ENCODE measurements at regions not wholly inside any gene's neighbourhood (a gene's known extent, or its start where the extent isn't known, plus 50 kb on each side); places are given as distances from the start of the nearest gene placed in this dataset.

DNA sequence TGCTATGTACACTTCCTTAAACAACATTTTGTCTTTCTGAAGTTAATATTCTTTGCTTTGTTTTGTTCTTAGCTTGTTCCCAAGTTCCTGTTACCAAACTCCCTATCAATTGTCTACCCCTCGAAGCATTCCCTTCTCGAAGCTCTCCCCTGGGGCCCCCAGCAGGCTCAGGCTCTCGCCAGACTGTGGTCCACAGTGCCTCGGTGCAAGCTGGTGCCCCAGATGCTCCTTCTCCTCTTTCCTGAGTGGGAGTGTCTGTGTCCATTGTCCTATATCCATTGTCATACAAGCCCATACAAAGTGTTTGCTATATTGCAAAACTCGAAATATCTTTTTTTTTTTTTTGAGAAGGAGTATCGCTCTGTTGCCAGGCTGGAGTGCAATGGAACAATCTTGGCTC lies 51.7 kb upstream of the RTL6 start:
- ChIA-PET POLR2A (no interaction called here), CTCF (no interaction called here), RAD21 (ENCODE audit: low non-redundant PET in 1 of 2, low total read pairs in 2 of 2, uncharacterized antibody in 2 of 2, unreplicated experiment in 2 of 2) (no interaction called here)
- Histone ChIP-seq H3K27ac (ENCODE audit: low read depth, low read length) (no peak overlapping the region), H2AFZ (ENCODE audit: low read depth, low read length, poor library complexity, severe bottlenecking) (no peak overlapping the region), H3K9ac (ENCODE audit: low read length) (no peak overlapping the region), H3K9me3 (ENCODE audit: control insufficient read depth in 1 of 2, insufficient read depth in 1 of 2, low read depth in 1 of 2, low read length in 2 of 2) (no peaks in the 10 kb centered on the region), H4K20me1 (ENCODE audit: insufficient read depth) (no peaks in the 10 kb centered on the region), H3K4me2 (ENCODE audit: low read length) (no peak overlapping the region), H3K36me3 (ENCODE audit: control insufficient read depth in 1 of 2, insufficient read depth in 2 of 2, low read length in 2 of 2) (no peaks in the 10 kb centered on the region), H3K9me2 (ENCODE audit: insufficient read depth) (no peaks in the 10 kb centered on the region), H3K4me1 (ENCODE audit: control insufficient read depth in 1 of 2, insufficient read depth in 2 of 2, low read length in 2 of 2) (no peaks in the 10 kb centered on the region), H3K4me3 (replicated peaks in 1 of 2; ENCODE audit: low read depth in 1 of 2, low read length in 2 of 2) (no peak overlapping the region), H3K27me3 (ENCODE audit: insufficient read depth, low read length) (peaks cover 5% of the 10 kb centered on the region; the same call in 1 of the 2 replicates), H3K79me2 (ENCODE audit: insufficient read depth, low read length) (no peaks in the 10 kb centered on the region)
- BruUV-seq (replicated peaks), result no TSS peak
- DNase-seq (ENCODE audit: low read depth, low spot score) (no peak), ATAC-seq (no peak)
- intact Hi-C loops (cut with micrococcal nuclease), result no loop called here
- TF ChIP-seq POLR2AphosphoS5 (IDR thresholded peaks at IDR 0.05; ENCODE audit: low read depth, low read length), result no peak
- TF ChIP-seq, protein P1, sequence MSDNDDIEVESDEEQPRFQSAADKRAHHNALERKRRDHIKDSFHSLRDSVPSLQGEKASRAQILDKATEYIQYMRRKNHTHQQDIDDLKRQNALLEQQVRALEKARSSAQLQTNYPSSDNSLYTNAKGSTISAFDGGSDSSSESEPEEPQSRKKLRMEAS (IDR thresholded peaks at IDR 0.05), result no peak
- TF ChIP-seq ELF1 (IDR thresholded peaks at IDR 0.05; ENCODE audit: borderline replicate concordance, low read depth), result no peak
- TF ChIP-seq, protein P2, sequence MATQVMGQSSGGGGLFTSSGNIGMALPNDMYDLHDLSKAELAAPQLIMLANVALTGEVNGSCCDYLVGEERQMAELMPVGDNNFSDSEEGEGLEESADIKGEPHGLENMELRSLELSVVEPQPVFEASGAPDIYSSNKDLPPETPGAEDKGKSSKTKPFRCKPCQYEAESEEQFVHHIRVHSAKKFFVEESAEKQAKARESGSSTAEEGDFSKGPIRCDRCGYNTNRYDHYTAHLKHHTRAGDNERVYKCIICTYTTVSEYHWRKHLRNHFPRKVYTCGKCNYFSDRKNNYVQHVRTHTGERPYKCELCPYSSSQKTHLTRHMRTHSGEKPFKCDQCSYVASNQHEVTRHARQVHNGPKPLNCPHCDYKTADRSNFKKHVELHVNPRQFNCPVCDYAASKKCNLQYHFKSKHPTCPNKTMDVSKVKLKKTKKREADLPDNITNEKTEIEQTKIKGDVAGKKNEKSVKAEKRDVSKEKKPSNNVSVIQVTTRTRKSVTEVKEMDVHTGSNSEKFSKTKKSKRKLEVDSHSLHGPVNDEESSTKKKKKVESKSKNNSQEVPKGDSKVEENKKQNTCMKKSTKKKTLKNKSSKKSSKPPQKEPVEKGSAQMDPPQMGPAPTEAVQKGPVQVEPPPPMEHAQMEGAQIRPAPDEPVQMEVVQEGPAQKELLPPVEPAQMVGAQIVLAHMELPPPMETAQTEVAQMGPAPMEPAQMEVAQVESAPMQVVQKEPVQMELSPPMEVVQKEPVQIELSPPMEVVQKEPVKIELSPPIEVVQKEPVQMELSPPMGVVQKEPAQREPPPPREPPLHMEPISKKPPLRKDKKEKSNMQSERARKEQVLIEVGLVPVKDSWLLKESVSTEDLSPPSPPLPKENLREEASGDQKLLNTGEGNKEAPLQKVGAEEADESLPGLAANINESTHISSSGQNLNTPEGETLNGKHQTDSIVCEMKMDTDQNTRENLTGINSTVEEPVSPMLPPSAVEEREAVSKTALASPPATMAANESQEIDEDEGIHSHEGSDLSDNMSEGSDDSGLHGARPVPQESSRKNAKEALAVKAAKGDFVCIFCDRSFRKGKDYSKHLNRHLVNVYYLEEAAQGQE (IDR thresholded peaks at IDR 0.05; ENCODE audit: low read depth), result no peak
- no peak for TF ChIP-seq FOSL1 (IDR thresholded peaks at IDR 0.05; ENCODE audit: low read depth)
- TF ChIP-seq CEBPB (IDR thresholded peaks at IDR 0.05; ENCODE audit: low read depth), result no peak

DNA sequence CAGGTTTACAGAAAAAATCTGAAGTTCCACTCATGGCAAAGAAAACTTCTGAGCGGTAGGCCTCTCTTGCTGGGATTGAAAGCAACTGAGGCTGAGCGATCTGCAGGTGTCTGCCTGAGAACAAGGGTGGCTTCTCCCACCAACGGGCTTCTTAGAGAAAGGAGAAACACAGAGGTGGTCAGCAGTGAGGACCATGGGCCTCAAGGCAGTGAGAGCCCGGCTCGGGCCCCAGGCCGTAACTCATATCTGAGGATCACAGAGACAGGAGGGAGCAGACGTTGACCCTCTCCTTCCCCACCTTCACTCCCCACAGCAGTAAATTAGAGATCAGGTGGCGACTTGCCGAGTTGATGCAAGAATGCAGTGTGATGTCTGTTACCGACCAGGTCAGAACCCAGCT lies 50.9 kb upstream of the RTL6 start:
- ChIA-PET RAD21 (ENCODE audit: low non-redundant PET in 1 of 2, low total read pairs in 2 of 2, uncharacterized antibody in 2 of 2, unreplicated experiment in 2 of 2) (no interaction called here), POLR2A (no interaction called here), CTCF (no interaction called here)
- ATAC-seq (no peak), DNase-seq (ENCODE audit: low read depth, low spot score) (no peak)
- intact Hi-C loops (cut with micrococcal nuclease), result no loop called here
- no TSS peak for BruUV-seq (replicated peaks)
- H3K9me3 ChIP-seq (ENCODE audit: control insufficient read depth in 1 of 2, insufficient read depth in 1 of 2, low read depth in 1 of 2, low read length in 2 of 2), result no peaks in the 10 kb centered on the region
- H4K20me1 ChIP-seq (ENCODE audit: insufficient read depth), result no peaks in the 10 kb centered on the region
- H3K27me3 ChIP-seq (ENCODE audit: insufficient read depth, low read length), result no peaks in the 10 kb centered on the region
- no peak overlapping the region for H3K4me3 ChIP-seq (replicated peaks in 1 of 2; ENCODE audit: low read depth in 1 of 2, low read length in 2 of 2)
- no peaks in the 10 kb centered on the region for H3K9me2 ChIP-seq (ENCODE audit: insufficient read depth)
- no peaks in the 10 kb centered on the region for H3K79me2 ChIP-seq (ENCODE audit: insufficient read depth, low read length)
- H3K4me2 ChIP-seq (ENCODE audit: low read length), result no peak overlapping the region
- no peaks in the 10 kb centered on the region for H3K36me3 ChIP-seq (ENCODE audit: control insufficient read depth in 1 of 2, insufficient read depth in 2 of 2, low read length in 2 of 2)
- no peak overlapping the region for H3K9ac ChIP-seq (ENCODE audit: low read length)
- H3K27ac ChIP-seq (ENCODE audit: low read depth, low read length), result no peak overlapping the region
- H3K4me1 ChIP-seq (ENCODE audit: control insufficient read depth in 1 of 2, insufficient read depth in 2 of 2, low read length in 2 of 2), result no peaks in the 10 kb centered on the region
- H2AFZ ChIP-seq (ENCODE audit: low read depth, low read length, poor library complexity, severe bottlenecking), result no peak overlapping the region
- no peak for TF ChIP-seq CBX3 (IDR thresholded peaks at IDR 0.05; ENCODE audit: low read depth)
- TF ChIP-seq EGR1 (IDR thresholded peaks at IDR 0.05; ENCODE audit: low read depth), result no peak
- TF ChIP-seq, protein P3, sequence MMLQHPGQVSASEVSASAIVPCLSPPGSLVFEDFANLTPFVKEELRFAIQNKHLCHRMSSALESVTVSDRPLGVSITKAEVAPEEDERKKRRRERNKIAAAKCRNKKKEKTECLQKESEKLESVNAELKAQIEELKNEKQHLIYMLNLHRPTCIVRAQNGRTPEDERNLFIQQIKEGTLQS (IDR thresholded peaks at IDR 0.05), result no peak
- no peak for TF ChIP-seq POLR2A (IDR thresholded peaks at IDR 0.05; ENCODE audit: borderline replicate concordance, extremely low read depth, insufficient read depth, insufficient read length)
- TF ChIP-seq, protein P1 (IDR thresholded peaks at IDR 0.05), result no peak
- TF ChIP-seq FOSL1 (IDR thresholded peaks at IDR 0.05; ENCODE audit: low read depth), result no peak
- TF ChIP-seq RAD21 (IDR thresholded peaks at IDR 0.05; ENCODE audit: low read depth), result no peak
- no peak for TF ChIP-seq SP1 (IDR thresholded peaks at IDR 0.05; ENCODE audit: low read depth)
- no peak for TF ChIP-seq ELF1 (IDR thresholded peaks at IDR 0.05; ENCODE audit: borderline replicate concordance, low read depth)
- TF ChIP-seq, protein P2 (IDR thresholded peaks at IDR 0.05; ENCODE audit: low read depth), result no peak
- no peak for TF ChIP-seq YY1 (IDR thresholded peaks at IDR 0.05; ENCODE audit: extremely low read depth, insufficient replicate concordance, low read depth, low read length)
- no peak for TF ChIP-seq CEBPB (IDR thresholded peaks at IDR 0.05; ENCODE audit: low read depth)
